UCSD-AML1 (cell line): ENCODE measurements at regions not wholly inside any gene's neighbourhood (a gene's known extent, or its start where the extent isn't known, plus 50 kb on each side); places are given as distances from the start of the nearest gene placed in this dataset.

Experiments used
- DNase-seq: peaks from one replicate; lab custom pipeline; 2025; ENCODE audit not compliant: unreplicated experiment; lab: John Stamatoyannopoulos, UW

- no peak for DNase-seq
These were observed 514.8 kb upstream of the RAB6C start for GRCh38 chr2:129464631-129465030.

GRCh38 chr2:129465045-129465444 lies 514.4 kb upstream of the RAB6C start:
- no peak for DNase-seq

GRCh38 chr2:129466389-129466788 lies 513.1 kb upstream of the RAB6C start:
- DNase-seq, result no peak

GRCh38 chr2:129467012-129467779 lies 512.3 kb upstream of the RAB6C start:
- no peak for DNase-seq

- no peak for DNase-seq
These were observed 511.5 kb upstream of the RAB6C start for GRCh38 chr2:129467941-129468340.

GRCh38 chr2:129468879-129469278 lies 510.6 kb upstream of the RAB6C start:
- DNase-seq, result no peak

- DNase-seq, result no peak
These were observed 510.1 kb upstream of the RAB6C start for GRCh38 chr2:129469389-129469788.

GRCh38 chr2:129469871-129470270 lies 509.6 kb upstream of the RAB6C start:
- DNase-seq, result no peak

- no peak for DNase-seq
These were observed 500.5 kb upstream of the RAB6C start for GRCh38 chr2:129478902-129479517.

- no peak for DNase-seq
These were observed 499.6 kb upstream of the RAB6C start for GRCh38 chr2:129479892-129480291.

- DNase-seq, result no peak
These were observed 498.7 kb upstream of the RAB6C start for GRCh38 chr2:129480790-129481189.

GRCh38 chr2:129481306-129482219 lies 497.9 kb upstream of the RAB6C start:
- DNase-seq, result no peak

- no peak for DNase-seq
These were observed 496.8 kb upstream of the RAB6C start for GRCh38 chr2:129482626-129483025.

- no peak for DNase-seq
These were observed 496.1 kb upstream of the RAB6C start for GRCh38 chr2:129483366-129483765.

- DNase-seq, result no peak
These were observed 494.2 kb upstream of the RAB6C start for GRCh38 chr2:129484999-129485897.

- no peak for DNase-seq
These were observed 491.1 kb upstream of the RAB6C start for GRCh38 chr2:129488376-129488775.

GRCh38 chr2:129490641-129491040 lies 488.8 kb upstream of the RAB6C start:
- DNase-seq, result no peak

- no peak for DNase-seq
These were observed 488.2 kb upstream of the RAB6C start for GRCh38 chr2:129491308-129491707.

GRCh38 chr2:129492548-129492947 lies 486.9 kb upstream of the RAB6C start:
- DNase-seq, result no peak

GRCh38 chr2:129499747-129500146 lies 479.7 kb upstream of the RAB6C start:
- no peak for DNase-seq

- DNase-seq, result no peak
These were observed 476.7 kb upstream of the RAB6C start for GRCh38 chr2:129502781-129503180.
